ENCODE measurements at regions not wholly inside any gene's neighbourhood (a gene's known extent, or its start where the extent isn't known, plus 50 kb on each side); places are given as distances from the start of the nearest gene placed in this dataset.
A peak's percentile ranks its signal among the peaks of the same experiment; 100 is the strongest.

- H3K27me3 Mint-ChIP-seq, result peaks cover 8 to 24% of the 10 kb centered on the region in 2 donors
- H3K4me1 ChIP-seq (ENCODE audit: insufficient read depth, low read length), result no peaks in the 10 kb centered on the region
- H3K4me1 Mint-ChIP-seq, result no peaks in the 10 kb centered on the region
- ChIA-PET CTCF (no interaction called here), POLR2A (no interaction called here)
- no peaks in the 10 kb centered on the region for H3K27me3 ChIP-seq (ENCODE audit: insufficient read depth, low read length, poor library complexity, severe bottlenecking)
- H3K36me3 Mint-ChIP-seq, result no peaks in the 10 kb centered on the region
- peaks cover 0 to 3% (median 0%) of the 10 kb centered on the region in 5 donors for H3K9me3 Mint-ChIP-seq
- H3K27ac ChIP-seq (ENCODE audit: low read depth, low read length), result no peak overlapping the region
- H3K36me3 ChIP-seq (ENCODE audit: insufficient read depth, low read length), result no peaks in the 10 kb centered on the region
- H3K9me3 ChIP-seq (ENCODE audit: low read length), result no peaks in the 10 kb centered on the region
- H3K27ac Mint-ChIP-seq, result peak overlapping the region in 1 of 8 donors; percentile 27
- no peak overlapping the region for H3K4me3 ChIP-seq (ENCODE audit: low read length)
- H3K4me3 Mint-ChIP-seq, result no peak overlapping the region
- DNase-seq, result no peak
Observed at GRCh38 chr15:45776772-45777171, 141.9 kb downstream of the SQOR start.

GRCh38 chr15:45777781-45778180 lies 143.0 kb downstream of the SQOR start:
- DNase-seq, result no peak
- no peak overlapping the region for H3K27ac ChIP-seq (ENCODE audit: low read depth, low read length)
- H3K27me3 ChIP-seq (ENCODE audit: insufficient read depth, low read length, poor library complexity, severe bottlenecking), result no peaks in the 10 kb centered on the region
- no peak overlapping the region for H3K4me3 ChIP-seq (ENCODE audit: low read length)
- H3K4me1 ChIP-seq (ENCODE audit: insufficient read depth, low read length), result no peaks in the 10 kb centered on the region
- Mint-ChIP-seq H3K27ac (no peak overlapping the region), H3K9me3 (peaks cover 0 to 3% (median 0%) of the 10 kb centered on the region in 5 donors), H3K4me1 (no peaks in the 10 kb centered on the region), H3K27me3 (peaks cover 3 to 32% of the 10 kb centered on the region in 2 donors), H3K4me3 (no peak overlapping the region), H3K36me3 (no peaks in the 10 kb centered on the region)
- ChIA-PET CTCF (no interaction called here), POLR2A (no interaction called here)
- no peaks in the 10 kb centered on the region for H3K9me3 ChIP-seq (ENCODE audit: low read length)
- H3K36me3 ChIP-seq (ENCODE audit: insufficient read depth, low read length), result no peaks in the 10 kb centered on the region

- POLR2A ChIA-PET, result no interaction called here
- peaks cover 5 to 36% of the 10 kb centered on the region in 2 donors for H3K27me3 Mint-ChIP-seq
- Histone ChIP-seq H3K36me3 (ENCODE audit: insufficient read depth, low read length) (no peaks in the 10 kb centered on the region), H3K4me1 (ENCODE audit: insufficient read depth, low read length) (no peaks in the 10 kb centered on the region), H3K4me3 (ENCODE audit: low read length) (no peak overlapping the region), H3K27ac (ENCODE audit: low read depth, low read length) (no peak overlapping the region), H3K9me3 (ENCODE audit: low read length) (no peaks in the 10 kb centered on the region), H3K27me3 (ENCODE audit: insufficient read depth, low read length, poor library complexity, severe bottlenecking) (no peaks in the 10 kb centered on the region)
- H3K4me3 Mint-ChIP-seq, result no peak overlapping the region
- CTCF ChIA-PET, result interaction anchor here (2.2 kb wide), 1 partner anchor 9 kb away, joined by 5 read pairs; no protein-coding TSS in a partner anchor
- peaks cover 0 to 3% (median 0%) of the 10 kb centered on the region in 5 donors for H3K9me3 Mint-ChIP-seq
- H3K27ac Mint-ChIP-seq, result no peak overlapping the region
- no peaks in the 10 kb centered on the region for H3K36me3 Mint-ChIP-seq
- no peak for DNase-seq
- no peaks in the 10 kb centered on the region for H3K4me1 Mint-ChIP-seq
Observed at GRCh38 chr15:45780352-45780751, 145.5 kb downstream of the SQOR start.

- no peaks in the 10 kb centered on the region for H3K9me3 ChIP-seq (ENCODE audit: low read length)
- ChIA-PET POLR2A (no interaction called here), CTCF (no interaction called here)
- no peak overlapping the region for H3K4me3 ChIP-seq (ENCODE audit: low read length)
- Mint-ChIP-seq H3K9me3 (no peaks in the 10 kb centered on the region), H3K27ac (no peak overlapping the region), H3K27me3 (peaks cover 5 to 37% of the 10 kb centered on the region in 2 donors), H3K36me3 (no peaks in the 10 kb centered on the region), H3K4me3 (no peak overlapping the region), H3K4me1 (no peaks in the 10 kb centered on the region)
- no peak overlapping the region for H3K27ac ChIP-seq (ENCODE audit: low read depth, low read length)
- H3K36me3 ChIP-seq (ENCODE audit: insufficient read depth, low read length), result no peaks in the 10 kb centered on the region
- DNase-seq, result no peak
- H3K4me1 ChIP-seq (ENCODE audit: insufficient read depth, low read length), result no peaks in the 10 kb centered on the region
- no peaks in the 10 kb centered on the region for H3K27me3 ChIP-seq (ENCODE audit: insufficient read depth, low read length, poor library complexity, severe bottlenecking)
Observed at GRCh38 chr15:45784656-45785055, 149.8 kb downstream of the SQOR start.

GRCh38 chr15:45785897-45786296 lies 151.1 kb downstream of the SQOR start:
- ChIA-PET CTCF (no interaction called here), POLR2A (no interaction called here)

GRCh38 chr15:45790325-45790943 lies 155.6 kb downstream of the SQOR start:
- Mint-ChIP-seq H3K9me3 (no peaks in the 10 kb centered on the region), H3K4me1 (no peaks in the 10 kb centered on the region), H3K36me3 (no peaks in the 10 kb centered on the region), H3K4me3 (no peak overlapping the region), H3K27me3 (peaks cover 17 to 41% of the 10 kb centered on the region in 2 donors), H3K27ac (no peak overlapping the region)
- H3K9me3 ChIP-seq (ENCODE audit: low read length), result no peaks in the 10 kb centered on the region
- ChIA-PET CTCF (interaction anchor here (0.8 to 0.9 kb wide), 2 partner anchors 43 to 85 kb away, joined by 3 read pairs; no protein-coding TSS in a partner anchor), POLR2A (no interaction called here)
- H3K27ac ChIP-seq (ENCODE audit: low read depth, low read length), result no peak overlapping the region
- DNase-seq, result no peak
- no peak overlapping the region for H3K4me3 ChIP-seq (ENCODE audit: low read length)
- no peaks in the 10 kb centered on the region for H3K4me1 ChIP-seq (ENCODE audit: insufficient read depth, low read length)
- H3K27me3 ChIP-seq (ENCODE audit: insufficient read depth, low read length, poor library complexity, severe bottlenecking), result no peaks in the 10 kb centered on the region
- no peaks in the 10 kb centered on the region for H3K36me3 ChIP-seq (ENCODE audit: insufficient read depth, low read length)

More at GRCh38 chr15:45785897-45786296, 151.1 kb downstream of the SQOR start:
- H3K27me3 Mint-ChIP-seq, result peaks cover 9 to 42% of the 10 kb centered on the region in 2 donors
- H3K27ac ChIP-seq (ENCODE audit: low read depth, low read length), result no peak overlapping the region
- no peaks in the 10 kb centered on the region for H3K9me3 ChIP-seq (ENCODE audit: low read length)
- no peak for DNase-seq
- H3K4me3 ChIP-seq (ENCODE audit: low read length), result no peak overlapping the region
- H3K4me1 ChIP-seq (ENCODE audit: insufficient read depth, low read length), result no peaks in the 10 kb centered on the region
- H3K27me3 ChIP-seq (ENCODE audit: insufficient read depth, low read length, poor library complexity, severe bottlenecking), result no peaks in the 10 kb centered on the region
- H3K9me3 Mint-ChIP-seq, result no peaks in the 10 kb centered on the region
- no peaks in the 10 kb centered on the region for H3K4me1 Mint-ChIP-seq
- H3K36me3 Mint-ChIP-seq, result no peaks in the 10 kb centered on the region
- H3K36me3 ChIP-seq (ENCODE audit: insufficient read depth, low read length), result no peaks in the 10 kb centered on the region
- H3K4me3 Mint-ChIP-seq, result no peak overlapping the region
- no peak overlapping the region for H3K27ac Mint-ChIP-seq

GRCh38 chr15:45794304-45794703 lies 159.5 kb downstream of the SQOR start:
- Mint-ChIP-seq H3K36me3 (no peaks in the 10 kb centered on the region), H3K27ac (no peak overlapping the region), H3K27me3 (peaks cover 14 to 31% of the 10 kb centered on the region in 2 donors), H3K9me3 (no peaks in the 10 kb centered on the region), H3K4me1 (no peaks in the 10 kb centered on the region), H3K4me3 (no peak overlapping the region)
- POLR2A ChIA-PET, result no interaction called here
- Histone ChIP-seq H3K9me3 (ENCODE audit: low read length) (no peaks in the 10 kb centered on the region), H3K27me3 (ENCODE audit: insufficient read depth, low read length, poor library complexity, severe bottlenecking) (no peaks in the 10 kb centered on the region), H3K4me1 (ENCODE audit: insufficient read depth, low read length) (no peaks in the 10 kb centered on the region), H3K36me3 (ENCODE audit: insufficient read depth, low read length) (no peaks in the 10 kb centered on the region), H3K4me3 (ENCODE audit: low read length) (no peak overlapping the region), H3K27ac (ENCODE audit: low read depth, low read length) (no peak overlapping the region)
- DNase-seq, result no peak
- CTCF ChIA-PET, result no interaction called here

- ChIA-PET POLR2A (no interaction called here), CTCF (no interaction called here)
Observed at GRCh38 chr15:45794712-45795439, 160.0 kb downstream of the SQOR start.

More at GRCh38 chr15:45794712-45795439, 160.0 kb downstream of the SQOR start:
- no peak for DNase-seq
- H3K9me3 ChIP-seq (ENCODE audit: low read length), result no peaks in the 10 kb centered on the region
- peaks cover 17 to 31% of the 10 kb centered on the region in 2 donors for H3K27me3 Mint-ChIP-seq
- no peak overlapping the region for H3K27ac Mint-ChIP-seq
- H3K9me3 Mint-ChIP-seq, result no peaks in the 10 kb centered on the region
- H3K4me3 Mint-ChIP-seq, result no peak overlapping the region
- no peaks in the 10 kb centered on the region for H3K4me1 Mint-ChIP-seq
- no peaks in the 10 kb centered on the region for H3K36me3 ChIP-seq (ENCODE audit: insufficient read depth, low read length)
- no peaks in the 10 kb centered on the region for H3K4me1 ChIP-seq (ENCODE audit: insufficient read depth, low read length)
- no peaks in the 10 kb centered on the region for H3K36me3 Mint-ChIP-seq
- H3K27me3 ChIP-seq (ENCODE audit: insufficient read depth, low read length, poor library complexity, severe bottlenecking), result no peaks in the 10 kb centered on the region
- no peak overlapping the region for H3K4me3 ChIP-seq (ENCODE audit: low read length)
- no peak overlapping the region for H3K27ac ChIP-seq (ENCODE audit: low read depth, low read length)

Data from CD8-positive, alpha-beta memory T cell (primary cell).